ENCODE measurements at regions not wholly inside any gene's neighbourhood (a gene's known extent, or its start where the extent isn't known, plus 50 kb on each side); places are given as distances from the start of the nearest gene placed in this dataset.
"Not testable (repeated sequence)": the region's sequence is repeated elsewhere in the genome, so short reads cannot be mapped to it uniquely, and the experiment has no call there.

DNA sequence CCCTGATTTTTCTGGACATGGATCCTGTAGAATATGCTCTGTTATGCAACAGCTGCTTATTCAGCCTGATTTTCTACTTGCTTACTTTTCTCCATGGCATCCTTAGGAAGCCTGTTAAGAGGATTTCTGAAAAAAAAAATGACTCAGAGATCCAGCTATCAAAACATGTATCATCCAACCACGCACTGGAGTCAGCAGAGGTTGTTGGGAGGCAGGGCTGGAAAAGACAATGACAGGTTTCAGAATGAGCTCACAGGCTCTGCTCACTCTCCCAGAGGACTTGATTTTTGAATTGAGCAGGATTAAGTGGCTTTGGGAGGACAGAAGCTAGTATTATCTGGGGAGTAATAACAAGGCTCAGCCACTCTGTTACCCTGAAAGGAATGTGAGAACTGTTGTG, 742.3 kb downstream of the PRIM2 start:
- TF ChIP-seq POLR2A, CTCF, EP300, POLR2AphosphoS5 (IDR thresholded peaks at IDR 0.05): not testable (repeated sequence)
